SJCRH30 (cell line): ENCODE measurements at regions not wholly inside any gene's neighbourhood (a gene's known extent, or its start where the extent isn't known, plus 50 kb on each side); places are given as distances from the start of the nearest gene placed in this dataset.
"Not testable (repeated sequence)": the region's sequence is repeated elsewhere in the genome, so short reads cannot be mapped to it uniquely, and the experiment has no call there.

Source experiments
- DNase-seq, 2 experiments: peaks; one replicate each; pipeline ENCODE4 v3.0.0-alpha.2; 2015 to 2020
- H3K27ac ChIP-seq: fragments of 250-450 bp; sonication (Bioruptor Pico); 2 replicates; pipeline ENCODE4 v1.5.1; 2020; ENCODE audit warnings: mild to moderate bottlenecking, moderate library complexity
- H3K27me3 ChIP-seq: fragments of 250-450 bp; sonication (Bioruptor Pico); 2 replicates; pipeline ENCODE4 v1.5.1; 2020; ENCODE audit warnings: mild to moderate bottlenecking, moderate library complexity
- H3K36me3 ChIP-seq: fragments of 250-450 bp; sonication (Bioruptor Pico); 2 replicates; pipeline ENCODE4 v1.5.1; 2020; ENCODE audit warnings: mild to moderate bottlenecking, moderate library complexity
- H3K4me1 ChIP-seq: fragments of 250-450 bp; sonication (Bioruptor Pico); 2 replicates; pipeline ENCODE4 v1.5.1; 2020; ENCODE audit warnings: mild to moderate bottlenecking, moderate library complexity
- H3K4me3 ChIP-seq: fragments of 250-450 bp; sonication (Bioruptor Pico); 2 replicates; pipeline ENCODE4 v1.5.1; 2020; ENCODE audit warnings: mild to moderate bottlenecking, moderate library complexity
- H3K9me3 ChIP-seq: fragments of 250-450 bp; sonication (Bioruptor Pico); replicated peaks from 2 replicates; pipeline ENCODE4 v1.5.1; 2020; ENCODE audit warnings: mild to moderate bottlenecking, moderate library complexity

- Histone ChIP-seq H3K4me1 (no peaks in the 10 kb centered on the region), H3K36me3 (no peaks in the 10 kb centered on the region), H3K9me3 (no peaks in the 10 kb centered on the region), H3K27me3 (no peaks in the 10 kb centered on the region), H3K4me3 (no peak overlapping the region), H3K27ac (no peak overlapping the region)
- no peak for DNase-seq
Measured at GRCh38 chr21:14751011-14751410, 204.9 kb upstream of the SAMSN1 start.

- no peaks in the 10 kb centered on the region for H3K27me3 ChIP-seq
- H3K4me1 ChIP-seq = no peaks in the 10 kb centered on the region
- H3K4me3 ChIP-seq = no peak overlapping the region
- no peak overlapping the region for H3K27ac ChIP-seq
- no peaks in the 10 kb centered on the region for H3K36me3 ChIP-seq
- H3K9me3 ChIP-seq = no peaks in the 10 kb centered on the region
- DNase-seq = no peak
Measured at GRCh38 chr21:14750041-14750440, 203.9 kb upstream of the SAMSN1 start.

GRCh38 chr21:14748662-14749061 is 202.5 kb upstream of the SAMSN1 start:
- DNase-seq = no peak
- H3K4me3 ChIP-seq = no peak overlapping the region
- H3K36me3 ChIP-seq = no peaks in the 10 kb centered on the region
- no peaks in the 10 kb centered on the region for H3K27me3 ChIP-seq
- no peak overlapping the region for H3K27ac ChIP-seq
- H3K4me1 ChIP-seq = no peaks in the 10 kb centered on the region
- H3K9me3 ChIP-seq = no peaks in the 10 kb centered on the region

- Histone ChIP-seq H3K9me3 (no peaks in the 10 kb centered on the region), H3K4me1 (no peaks in the 10 kb centered on the region), H3K4me3 (no peak overlapping the region), H3K36me3 (no peaks in the 10 kb centered on the region), H3K27ac (no peak overlapping the region), H3K27me3 (no peaks in the 10 kb centered on the region)
- DNase-seq = no peak
Measured at GRCh38 chr21:14744368-14744767, 198.3 kb upstream of the SAMSN1 start.

GRCh38 chr21:14742119-14742518 is 196.0 kb upstream of the SAMSN1 start:
- Histone ChIP-seq H3K27me3 (no peaks in the 10 kb centered on the region), H3K4me1 (no peaks in the 10 kb centered on the region), H3K9me3 (no peaks in the 10 kb centered on the region), H3K27ac (no peak overlapping the region), H3K4me3 (no peak overlapping the region), H3K36me3 (no peaks in the 10 kb centered on the region)
- DNase-seq = no peak

GRCh38 chr21:14741256-14741655 is 195.1 kb upstream of the SAMSN1 start:
- no peaks in the 10 kb centered on the region for H3K9me3 ChIP-seq
- H3K27ac ChIP-seq = no peak overlapping the region
- no peak for DNase-seq
- H3K27me3 ChIP-seq = no peaks in the 10 kb centered on the region
- H3K36me3 ChIP-seq = no peaks in the 10 kb centered on the region
- H3K4me1 ChIP-seq = no peaks in the 10 kb centered on the region
- no peak overlapping the region for H3K4me3 ChIP-seq

GRCh38 chr21:14740692-14741091 is 194.6 kb upstream of the SAMSN1 start:
- Histone ChIP-seq H3K36me3 (no peaks in the 10 kb centered on the region), H3K4me1 (no peaks in the 10 kb centered on the region), H3K4me3 (no peak overlapping the region), H3K9me3 (no peaks in the 10 kb centered on the region), H3K27ac (no peak overlapping the region), H3K27me3 (no peaks in the 10 kb centered on the region)
- no peak for DNase-seq

- no peak overlapping the region for H3K4me3 ChIP-seq
- no peaks in the 10 kb centered on the region for H3K9me3 ChIP-seq
- H3K27me3 ChIP-seq = no peaks in the 10 kb centered on the region
- H3K36me3 ChIP-seq = no peaks in the 10 kb centered on the region
- no peak for DNase-seq
- H3K27ac ChIP-seq = no peak overlapping the region
- H3K4me1 ChIP-seq = no peaks in the 10 kb centered on the region
Measured at GRCh38 chr21:14740116-14740515, 194.0 kb upstream of the SAMSN1 start.

GRCh38 chr21:14739590-14739989 is 193.5 kb upstream of the SAMSN1 start:
- Histone ChIP-seq H3K27me3 (no peaks in the 10 kb centered on the region), H3K36me3 (no peaks in the 10 kb centered on the region), H3K27ac (no peak overlapping the region), H3K9me3 (no peaks in the 10 kb centered on the region), H3K4me1 (no peaks in the 10 kb centered on the region), H3K4me3 (no peak overlapping the region)
- no peak for DNase-seq

- not testable (repeated sequence) for H3K9me3 ChIP-seq, H3K4me3 ChIP-seq, H3K27ac ChIP-seq, H3K36me3 ChIP-seq, H3K4me1 ChIP-seq, H3K27me3 ChIP-seq, DNase-seq
Measured at GRCh38 chr21:14738576-14738975, 192.5 kb upstream of the SAMSN1 start.

GRCh38 chr21:14737922-14738321 is 191.8 kb upstream of the SAMSN1 start:
- Histone ChIP-seq H3K4me1 (no peaks in the 10 kb centered on the region), H3K27me3 (no peaks in the 10 kb centered on the region), H3K36me3 (no peaks in the 10 kb centered on the region), H3K27ac (no peak overlapping the region), H3K9me3 (no peaks in the 10 kb centered on the region), H3K4me3 (no peak overlapping the region)
- peak; percentile 45 to 78 for DNase-seq

GRCh38 chr21:14737284-14737691 is 191.2 kb upstream of the SAMSN1 start:
- no peak overlapping the region for H3K27ac ChIP-seq
- DNase-seq = peak in 1 of 2 experiments; percentile 10
- no peaks in the 10 kb centered on the region for H3K36me3 ChIP-seq
- H3K9me3 ChIP-seq = no peaks in the 10 kb centered on the region
- H3K27me3 ChIP-seq = no peaks in the 10 kb centered on the region
- no peak overlapping the region for H3K4me3 ChIP-seq
- no peaks in the 10 kb centered on the region for H3K4me1 ChIP-seq

- H3K27ac ChIP-seq = no peak overlapping the region
- H3K36me3 ChIP-seq = no peaks in the 10 kb centered on the region
- H3K9me3 ChIP-seq = no peaks in the 10 kb centered on the region
- no peak for DNase-seq
- no peak overlapping the region for H3K4me3 ChIP-seq
- H3K4me1 ChIP-seq = no peaks in the 10 kb centered on the region
- no peaks in the 10 kb centered on the region for H3K27me3 ChIP-seq
Measured at GRCh38 chr21:14736672-14737071, 190.6 kb upstream of the SAMSN1 start.

GRCh38 chr21:14736162-14736561 is 190.0 kb upstream of the SAMSN1 start:
- Histone ChIP-seq H3K36me3 (no peaks in the 10 kb centered on the region), H3K9me3 (no peaks in the 10 kb centered on the region), H3K27me3 (no peaks in the 10 kb centered on the region), H3K27ac (no peak overlapping the region), H3K4me3 (no peak overlapping the region), H3K4me1 (no peaks in the 10 kb centered on the region)
- no peak for DNase-seq

GRCh38 chr21:14734833-14735232 is 188.7 kb upstream of the SAMSN1 start:
- Histone ChIP-seq H3K4me3 (no peak overlapping the region), H3K36me3 (no peaks in the 10 kb centered on the region), H3K4me1 (no peaks in the 10 kb centered on the region), H3K9me3 (no peaks in the 10 kb centered on the region), H3K27ac (no peak overlapping the region), H3K27me3 (no peaks in the 10 kb centered on the region)
- no peak for DNase-seq

- no peak overlapping the region for H3K27ac ChIP-seq
Measured at GRCh38 chr21:14734191-14734590, 188.1 kb upstream of the SAMSN1 start.

GRCh38 chr21:14725219-14725618 is 179.1 kb upstream of the SAMSN1 start:
- Histone ChIP-seq H3K27ac (no peak overlapping the region), H3K4me1 (no peaks in the 10 kb centered on the region), H3K9me3 (no peaks in the 10 kb centered on the region), H3K36me3 (no peaks in the 10 kb centered on the region), H3K27me3 (no peaks in the 10 kb centered on the region), H3K4me3 (no peak overlapping the region)
- no peak for DNase-seq

More at GRCh38 chr21:14734191-14734590, 188.1 kb upstream of the SAMSN1 start:
- DNase-seq = no peak
- Histone ChIP-seq H3K27me3 (no peaks in the 10 kb centered on the region), H3K4me3 (no peak overlapping the region), H3K36me3 (no peaks in the 10 kb centered on the region), H3K4me1 (no peaks in the 10 kb centered on the region), H3K9me3 (no peaks in the 10 kb centered on the region)
